B cell (primary cell): ENCODE measurements at regions not wholly inside any gene's neighbourhood (a gene's known extent, or its start where the extent isn't known, plus 50 kb on each side); places are given as distances from the start of the nearest gene placed in this dataset.

Experiments
- ATAC-seq: fragments of 200-7000 bp; cut with Tn5 transposase; one replicate; pipeline ENCODE4 v1.10.0; 2021; ENCODE audit warnings: low read depth, mild to moderate bottlenecking, moderate number of reproducible peaks, moderate library complexity
- CTCF ChIA-PET: fragments of 350-600 bp; sonication (Branson Sonifier 250); formaldehyde crosslinking; loops from one replicate; lab custom pipeline; 2021; ENCODE audit warnings: antibody characterized with exemption, inconsistent platforms; lab: Charles Lee
- POLR2A ChIA-PET: fragments of 350-600 bp; sonication (Branson Sonifier 250); formaldehyde crosslinking; loops from one replicate; lab custom pipeline; 2021; ENCODE audit warnings: antibody characterized with exemption; lab: Charles Lee
- DNase-seq: peaks from one replicate; pipeline ENCODE4 v3.0.0; 2013
- H2AFZ ChIP-seq: 2 replicates; pipeline ENCODE4 v1.6.1; 2012; ENCODE audit warnings: mild to moderate bottlenecking, low read depth, low read length; ENCODE audit not compliant: insufficient read depth, poor library complexity, severe bottlenecking
- H3K27ac ChIP-seq, 2 donors: 1 replicate in 1 of 2; 2 replicates in 1 of 2; pipeline ENCODE4 v1.5.1; 2012 to 2013; ENCODE audit warnings: low read length in 2 of 2, mild to moderate bottlenecking in 2 of 2, moderate library complexity in 1 of 2
- H3K27me3 ChIP-seq, 4 experiments: fragments of 200-600 bp in 1 of 4; sonication (generic) in 1 of 4; replicated peaks in 1 of 4; 1 replicate in 2 of 4; 2 replicates in 2 of 4; pipeline versions ENCODE4 v1.6.1 to v1.7.0; 2013 to 2016; ENCODE audit warnings: low read length in 3 of 4, mild to moderate bottlenecking in 2 of 4, mixed read lengths in 1 of 4, moderate library complexity in 1 of 4; ENCODE audit not compliant: insufficient read depth in 4 of 4, control insufficient read depth in 3 of 4; ENCODE audit errors: control extremely low read depth in 1 of 4
- H3K36me3 ChIP-seq, 2 experiments: replicated peaks in 1 of 2; 1 replicate in 1 of 2; 2 replicates in 1 of 2; pipeline versions ENCODE4 v1.6.1 to v1.7.1; 2013; ENCODE audit warnings: low read length in 1 of 2; ENCODE audit not compliant: insufficient read depth in 2 of 2, control insufficient read depth in 1 of 2; ENCODE audit errors: control extremely low read depth in 1 of 2, extremely low read depth in 1 of 2
- H3K4me1 ChIP-seq, 2 donors: fragments of 200-600 bp in 1 of 2; sonication (generic) in 1 of 2; 1 replicate in 1 of 2; 2 replicates in 1 of 2; pipeline versions ENCODE4 v1.5.1 to v1.6.1; 2013 to 2017; ENCODE audit warnings: low read length in 2 of 2; ENCODE audit not compliant: control insufficient read depth in 2 of 2, insufficient read depth in 2 of 2
- H3K4me2 ChIP-seq: replicated peaks from 2 replicates; pipeline ENCODE3; 2012; ENCODE audit warnings: mild to moderate bottlenecking, low read depth, low read length; ENCODE audit not compliant: poor library complexity, severe bottlenecking
- H3K4me3 ChIP-seq, 5 experiments: fragments of 200-600 bp in 1 of 5; sonication (generic) in 1 of 5; 1 replicate in 3 of 5; 2 replicates in 2 of 5; pipeline versions ENCODE4 v1.5.1 to v1.7.0; 2011 to 2016; ENCODE audit warnings: low read length in 4 of 5, mild to moderate bottlenecking in 4 of 5, low read depth in 2 of 5, control low read depth in 1 of 5, moderate library complexity in 1 of 5; ENCODE audit not compliant: insufficient read depth in 1 of 5; ENCODE audit errors: control extremely low read depth in 1 of 5, extremely low read depth in 1 of 5
- H3K79me2 ChIP-seq: fragments of 200-600 bp; sonication (generic); one replicate; pipeline ENCODE4 v1.6.0; 2016; ENCODE audit warnings: low read length; ENCODE audit not compliant: control insufficient read depth, insufficient read depth
- H3K9ac ChIP-seq: fragments of 200-600 bp; sonication (generic); 2 replicates; pipeline ENCODE4 v1.6.1; 2017; ENCODE audit warnings: mild to moderate bottlenecking, low read length, moderate library complexity
- H3K9me3 ChIP-seq, 3 donors: one replicate each; pipeline versions ENCODE4 v1.6.1 to v1.7.1; 2013; ENCODE audit warnings: low read length in 2 of 3; ENCODE audit not compliant: control insufficient read depth in 2 of 3, insufficient read depth in 1 of 3; ENCODE audit errors: control extremely low read depth in 1 of 3
- H4K20me1 ChIP-seq: 2 replicates; pipeline ENCODE4 v1.6.0; 2012; ENCODE audit warnings: mild to moderate bottlenecking, low read length; ENCODE audit not compliant: insufficient read depth, control insufficient read depth, poor library complexity, severe bottlenecking
- H3K27ac Mint-ChIP-seq: one replicate; pipeline ENCODE4 v1.8.0; 2021; ENCODE audit warnings: mixed read lengths
- H3K27me3 Mint-ChIP-seq: one replicate; pipeline ENCODE4 v1.8.0; 2021; ENCODE audit warnings: mixed read lengths
- H3K4me1 Mint-ChIP-seq: one replicate; pipeline ENCODE4 v1.8.0; 2021; ENCODE audit warnings: mixed read lengths
- H3K4me3 Mint-ChIP-seq: one replicate; pipeline ENCODE4 v1.8.0; 2021; ENCODE audit warnings: mixed read lengths
- H3K9me3 Mint-ChIP-seq: one replicate; pipeline ENCODE4 v1.8.0; 2022; ENCODE audit warnings: mixed read lengths; ENCODE audit not compliant: insufficient read depth
- CTCF ChIP-seq: fragments of 200-600 bp; IDR thresholded peaks from one replicate; pipeline ENCODE4 v1.8.0; 2022; ENCODE audit warnings: antibody characterized with exemption, mild to moderate bottlenecking
- EZH2 ChIP-seq: IDR thresholded peaks from 2 replicates; pipeline ENCODE4 v1.6.1; 2012; ENCODE audit warnings: borderline replicate concordance, low read depth, mild to moderate bottlenecking, moderate library complexity, low read length; ENCODE audit not compliant: insufficient read depth, poor library complexity, severe bottlenecking
- WGBS: methylation state at CpG from one replicate; pipeline ENCODE4 v1.1.5; 2013; ENCODE audit warnings: missing lambda C conversion rate; ENCODE audit not compliant: insufficient coverage; 5-methylcytosine and 5-hydroxymethylcytosine counted together
- intact Hi-C: fragments of 100-400 bp; cut with micrococcal nuclease; formaldehyde crosslinking; loops from one replicate; pipeline ENCODE4 v1.10.0; 2022

- Histone ChIP-seq H3K9me3 (no peaks in the 10 kb centered on the region), H4K20me1 (no peaks in the 10 kb centered on the region), H3K27ac (no peak overlapping the region), H3K27me3 (no peaks in the 10 kb centered on the region), H3K36me3 (no peaks in the 10 kb centered on the region), H3K4me3 (no peak overlapping the region), H3K4me1 (no peaks in the 10 kb centered on the region), H3K9ac (no peak overlapping the region), H3K4me2 (no peak overlapping the region), H2AFZ (no peak overlapping the region), H3K79me2 (no peaks in the 10 kb centered on the region)
- ChIA-PET POLR2A (no interaction called here), CTCF (no interaction called here)
- intact Hi-C loops, result no loop called here
- TF ChIP-seq EZH2, result no peak
- Mint-ChIP-seq H3K4me1 (no peaks in the 10 kb centered on the region), H3K27me3 (no peaks in the 10 kb centered on the region), H3K27ac (no peak overlapping the region), H3K4me3 (no peak overlapping the region), H3K9me3 (no peaks in the 10 kb centered on the region)
- DNase-seq (no peak), ATAC-seq (no peak)
- WGBS, result no CpG with 5 or more reads among the region's 1 CpG
Observed at GRCh38 chr3:147795418-147795817, 386.3 kb downstream of the ZIC1 start.

- Histone ChIP-seq H3K4me2 (no peak overlapping the region), H3K9me3 (no peaks in the 10 kb centered on the region), H3K27ac (no peak overlapping the region), H3K36me3 (no peaks in the 10 kb centered on the region), H2AFZ (no peak overlapping the region), H3K9ac (no peak overlapping the region), H3K4me3 (no peak overlapping the region), H3K4me1 (no peaks in the 10 kb centered on the region), H4K20me1 (no peaks in the 10 kb centered on the region), H3K79me2 (no peaks in the 10 kb centered on the region), H3K27me3 (no peaks in the 10 kb centered on the region)
- no peak for DNase-seq
- intact Hi-C loops, result no loop called here
- ATAC-seq, result no peak
- no peaks in the 10 kb centered on the region for H3K4me1 Mint-ChIP-seq
- no peak overlapping the region for H3K4me3 Mint-ChIP-seq
- H3K27me3 Mint-ChIP-seq, result no peaks in the 10 kb centered on the region
- no peaks in the 10 kb centered on the region for H3K9me3 Mint-ChIP-seq
- ChIA-PET CTCF (no interaction called here), POLR2A (no interaction called here)
- TF ChIP-seq EZH2 (no peak), CTCF (no peak)
- no peak overlapping the region for H3K27ac Mint-ChIP-seq
Observed at GRCh38 chr3:147797095-147797494, 387.9 kb downstream of the ZIC1 start.
